ENCODE measurements at regions not wholly inside any gene's neighbourhood (a gene's known extent, or its start where the extent isn't known, plus 50 kb on each side); places are given as distances from the start of the nearest gene placed in this dataset.

DNA sequence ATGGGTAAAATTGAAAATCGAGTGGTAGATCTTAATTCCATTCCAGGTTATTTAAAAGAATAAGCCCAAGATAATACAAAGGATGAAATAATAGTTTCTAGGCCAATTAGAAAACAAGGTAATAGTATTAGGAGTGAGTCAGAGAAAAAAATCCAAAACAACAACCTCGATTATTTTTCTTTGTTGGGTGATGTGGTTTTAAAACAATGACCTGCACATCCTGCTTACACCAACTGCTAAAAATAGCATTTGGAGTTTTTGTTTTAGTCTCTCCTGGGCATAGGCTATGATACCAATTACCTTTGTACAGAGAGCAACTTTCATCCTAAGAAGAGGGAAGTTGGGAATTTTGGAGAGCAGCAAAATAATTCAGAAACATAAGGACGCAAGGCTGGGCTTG is 101.7 kb upstream of the MYO10 start:
- CTCF ChIA-PET, result no interaction called here
- DNase-seq (ENCODE audit: low read depth, low spot score), result no peak
- Histone ChIP-seq H3K9me3 (ENCODE audit: control insufficient read depth, insufficient read depth, low read length) (peaks cover under 1% of the 10 kb centered on the region; the same call in 1 of the 2 replicates), H3K4me3 (ENCODE audit: low read depth, low read length) (no peak overlapping the region), H3K27me3 (ENCODE audit: control insufficient read depth, insufficient read depth, low read length) (no peaks in the 10 kb centered on the region), H3K27ac (ENCODE audit: low read depth, low read length) (no peak overlapping the region)
- POLR2A ChIA-PET, result no interaction called here
- TF ChIP-seq, protein P1, sequence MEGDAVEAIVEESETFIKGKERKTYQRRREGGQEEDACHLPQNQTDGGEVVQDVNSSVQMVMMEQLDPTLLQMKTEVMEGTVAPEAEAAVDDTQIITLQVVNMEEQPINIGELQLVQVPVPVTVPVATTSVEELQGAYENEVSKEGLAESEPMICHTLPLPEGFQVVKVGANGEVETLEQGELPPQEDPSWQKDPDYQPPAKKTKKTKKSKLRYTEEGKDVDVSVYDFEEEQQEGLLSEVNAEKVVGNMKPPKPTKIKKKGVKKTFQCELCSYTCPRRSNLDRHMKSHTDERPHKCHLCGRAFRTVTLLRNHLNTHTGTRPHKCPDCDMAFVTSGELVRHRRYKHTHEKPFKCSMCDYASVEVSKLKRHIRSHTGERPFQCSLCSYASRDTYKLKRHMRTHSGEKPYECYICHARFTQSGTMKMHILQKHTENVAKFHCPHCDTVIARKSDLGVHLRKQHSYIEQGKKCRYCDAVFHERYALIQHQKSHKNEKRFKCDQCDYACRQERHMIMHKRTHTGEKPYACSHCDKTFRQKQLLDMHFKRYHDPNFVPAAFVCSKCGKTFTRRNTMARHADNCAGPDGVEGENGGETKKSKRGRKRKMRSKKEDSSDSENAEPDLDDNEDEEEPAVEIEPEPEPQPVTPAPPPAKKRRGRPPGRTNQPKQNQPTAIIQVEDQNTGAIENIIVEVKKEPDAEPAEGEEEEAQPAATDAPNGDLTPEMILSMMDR (IDR thresholded peaks at IDR 0.05; ENCODE audit: low read depth, low read length), result no peak

DNA sequence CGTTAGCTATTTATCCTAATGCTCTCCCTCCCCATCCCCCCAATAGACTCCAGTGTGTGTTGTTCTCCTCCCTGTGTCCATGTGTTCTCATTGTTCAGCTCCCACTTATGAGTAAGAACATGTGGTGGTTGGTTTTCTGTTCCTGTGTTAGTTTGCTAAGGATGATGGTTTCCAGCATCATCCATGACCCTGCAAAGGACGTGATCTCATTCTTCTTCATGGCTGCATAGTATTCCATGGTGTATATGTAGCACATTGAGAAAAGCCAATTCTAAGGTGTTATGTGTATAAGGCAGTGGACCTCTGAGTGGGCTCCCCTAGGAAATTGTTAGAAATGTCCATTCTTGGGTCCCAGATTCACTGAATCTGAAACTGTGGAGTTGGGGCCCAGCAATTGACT is 103.1 kb upstream of the MYO10 start:
- H3K9me3 ChIP-seq (ENCODE audit: control insufficient read depth, insufficient read depth, low read length), result no peaks in the 10 kb centered on the region; the same call in 1 of the 2 replicates
- H3K4me3 ChIP-seq (ENCODE audit: low read depth, low read length), result no peak overlapping the region
- no peak for DNase-seq (ENCODE audit: low read depth, low spot score)
- no peaks in the 10 kb centered on the region for H3K27me3 ChIP-seq (ENCODE audit: control insufficient read depth, insufficient read depth, low read length)
- CTCF ChIA-PET, result interaction anchor here (1.2 kb wide), 1 partner anchor 92 kb away, joined by 3 read pairs; no protein-coding TSS in a partner anchor
- TF ChIP-seq, protein P1 (IDR thresholded peaks at IDR 0.05; ENCODE audit: low read depth, low read length), result no peak
- H3K27ac ChIP-seq (ENCODE audit: low read depth, low read length), result no peak overlapping the region
- POLR2A ChIA-PET, result no interaction called here

DNA sequence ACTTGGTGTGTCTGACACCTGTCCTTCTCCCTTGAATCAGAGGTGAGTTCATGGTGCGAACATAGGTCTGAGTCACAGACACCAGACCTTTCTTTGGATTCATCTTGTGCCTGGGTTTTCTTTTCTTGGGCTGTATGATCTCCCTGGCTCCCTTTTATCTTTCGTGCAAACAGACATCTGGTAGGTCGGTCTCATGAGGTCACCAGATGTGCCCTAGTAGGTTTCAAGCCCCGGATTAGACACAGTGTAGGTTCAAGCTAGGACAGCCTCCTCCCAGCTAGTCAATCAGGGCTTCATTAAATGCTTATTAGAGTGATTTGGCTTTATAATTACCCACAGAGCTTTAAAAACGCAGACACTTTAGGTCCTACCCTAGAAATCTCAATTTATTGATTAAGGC is 106.0 kb upstream of the MYO10 start:
- Histone ChIP-seq H3K27ac (ENCODE audit: low read depth, low read length) (no peak overlapping the region), H3K4me3 (ENCODE audit: low read depth, low read length) (no peak overlapping the region), H3K9me3 (ENCODE audit: control insufficient read depth, insufficient read depth, low read length) (no peaks in the 10 kb centered on the region; the same call in 1 of the 2 replicates), H3K27me3 (ENCODE audit: control insufficient read depth, insufficient read depth, low read length) (no peaks in the 10 kb centered on the region)
- no peak for DNase-seq (ENCODE audit: low read depth, low spot score)
- TF ChIP-seq, protein P1 (IDR thresholded peaks at IDR 0.05; ENCODE audit: low read depth, low read length), result no peak
- ChIA-PET CTCF (no interaction called here), POLR2A (no interaction called here)

DNA sequence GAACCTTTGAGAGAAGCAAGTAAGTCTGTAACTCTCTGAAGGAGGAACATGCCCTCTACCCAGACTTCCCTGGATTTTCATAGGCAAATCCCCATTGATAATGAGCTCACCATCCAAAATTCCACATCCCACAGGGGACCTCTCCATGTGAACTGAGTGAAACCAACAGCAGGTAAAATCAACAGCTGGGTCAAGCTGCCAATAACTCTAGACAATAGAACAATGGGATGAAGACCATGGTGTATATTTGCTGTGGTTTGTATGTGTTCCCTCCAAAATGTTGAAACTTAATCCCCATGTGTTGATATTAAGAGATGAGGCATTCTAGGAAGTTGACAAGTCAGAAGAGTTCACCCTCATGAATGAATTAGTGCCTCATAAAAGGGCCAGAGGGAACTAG is 110.2 kb upstream of the MYO10 start:
- ChIA-PET POLR2A (no interaction called here), CTCF (interaction anchor here (1.0 kb wide), 1 partner anchor 282 kb away, joined by 3 read pairs; no protein-coding TSS in a partner anchor)
- H3K9me3 ChIP-seq (ENCODE audit: control insufficient read depth, insufficient read depth, low read length), result no peaks in the 10 kb centered on the region; the same call in 1 of the 2 replicates
- no peaks in the 10 kb centered on the region for H3K27me3 ChIP-seq (ENCODE audit: control insufficient read depth, insufficient read depth, low read length)
- H3K4me3 ChIP-seq (ENCODE audit: low read depth, low read length), result no peak overlapping the region
- DNase-seq (ENCODE audit: low read depth, low spot score), result no peak
- TF ChIP-seq, protein P1 (IDR thresholded peaks at IDR 0.05; ENCODE audit: low read depth, low read length), result no peak
- H3K27ac ChIP-seq (ENCODE audit: low read depth, low read length), result no peak overlapping the region

DNA sequence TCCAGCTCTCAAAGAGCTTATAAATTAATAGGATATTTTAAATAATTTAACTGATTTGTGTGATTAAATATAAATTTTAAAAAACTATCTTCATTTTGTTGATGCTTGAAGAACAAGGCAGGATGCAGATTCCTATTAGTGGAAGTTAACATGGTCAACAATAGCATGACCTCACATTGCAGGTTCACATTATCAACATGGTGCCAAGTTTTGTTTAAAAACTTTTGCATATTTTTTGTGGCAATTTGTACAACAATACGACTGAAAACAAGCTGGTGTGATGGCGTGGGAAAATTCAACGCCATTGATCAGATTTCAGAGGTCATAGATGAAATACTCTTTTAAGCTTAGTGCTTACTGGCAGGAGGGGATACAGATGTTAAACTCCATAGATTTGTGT is 114.1 kb upstream of the MYO10 start:
- POLR2A ChIA-PET, result no interaction called here
- CTCF ChIA-PET, result interaction anchor here (1.3 kb wide), 1 partner anchor 82 kb away, joined by 4 read pairs; no protein-coding TSS in a partner anchor
- Histone ChIP-seq H3K9me3 (ENCODE audit: control insufficient read depth, insufficient read depth, low read length) (no peaks in the 10 kb centered on the region), H3K27ac (ENCODE audit: low read depth, low read length) (no peak overlapping the region), H3K4me3 (ENCODE audit: low read depth, low read length) (no peak overlapping the region), H3K27me3 (ENCODE audit: control insufficient read depth, insufficient read depth, low read length) (no peaks in the 10 kb centered on the region)
- DNase-seq (ENCODE audit: low read depth, low spot score), result no peak
- TF ChIP-seq, protein P1 (IDR thresholded peaks at IDR 0.05; ENCODE audit: low read depth, low read length), result no peak

Data from AG04450 (cell line).